Kidney glomerular epithelial cell (primary cell): ENCODE measurements at regions not wholly inside any gene's neighbourhood (a gene's known extent, or its start where the extent isn't known, plus 50 kb on each side); places are given as distances from the start of the nearest gene placed in this dataset.
A peak's percentile ranks its signal among the peaks of the same experiment; 100 is the strongest.

ENCODE experiments used
- DNase-seq: peaks from one replicate; lab custom pipeline; 2025; lab: John Stamatoyannopoulos, UW

DNA sequence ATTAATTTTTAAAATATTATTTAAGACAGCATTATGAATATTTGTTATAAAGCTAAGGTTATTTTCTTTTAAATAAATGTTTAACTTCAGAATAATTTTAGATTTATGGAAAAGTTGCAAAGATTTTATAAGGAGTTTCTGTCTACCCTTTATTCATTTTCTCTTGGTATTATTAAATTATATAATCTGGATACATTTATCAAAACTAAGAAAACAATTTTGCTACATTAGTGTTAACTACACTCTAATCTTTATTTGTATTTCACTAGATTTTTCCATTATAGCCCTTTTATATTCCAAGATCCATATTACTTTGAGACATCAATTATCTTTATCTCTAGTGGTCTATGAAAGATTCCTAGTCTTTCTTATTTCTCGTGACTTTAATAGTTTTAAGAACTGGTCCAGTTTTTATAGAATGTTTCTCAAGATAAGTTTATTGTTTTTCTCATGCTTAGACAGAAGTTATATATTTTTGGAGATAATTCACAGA lies 1243.7 kb upstream of the PCDH9 start:
- no peak for DNase-seq

DNA sequence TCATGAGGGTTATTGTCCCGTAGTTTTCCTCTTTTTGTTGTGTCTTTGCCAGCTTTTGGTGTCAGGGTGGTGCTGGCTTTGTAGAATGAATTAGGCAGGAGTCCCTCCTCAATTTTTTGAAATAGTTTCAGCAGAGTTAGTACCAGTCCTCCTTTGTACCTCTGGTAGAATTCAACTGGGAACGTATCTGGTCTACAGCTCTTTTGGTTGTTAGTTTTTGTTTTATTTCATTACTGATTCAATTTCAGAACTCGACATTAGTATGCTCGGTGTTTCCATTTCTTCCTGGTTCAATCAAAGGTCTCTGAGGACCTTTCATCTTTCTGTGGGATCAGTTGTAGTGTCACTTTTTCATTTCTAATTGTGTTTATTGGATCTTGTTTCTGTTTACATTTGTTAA lies 1237.0 kb upstream of the PCDH9 start:
- DNase-seq, result no peak

DNA sequence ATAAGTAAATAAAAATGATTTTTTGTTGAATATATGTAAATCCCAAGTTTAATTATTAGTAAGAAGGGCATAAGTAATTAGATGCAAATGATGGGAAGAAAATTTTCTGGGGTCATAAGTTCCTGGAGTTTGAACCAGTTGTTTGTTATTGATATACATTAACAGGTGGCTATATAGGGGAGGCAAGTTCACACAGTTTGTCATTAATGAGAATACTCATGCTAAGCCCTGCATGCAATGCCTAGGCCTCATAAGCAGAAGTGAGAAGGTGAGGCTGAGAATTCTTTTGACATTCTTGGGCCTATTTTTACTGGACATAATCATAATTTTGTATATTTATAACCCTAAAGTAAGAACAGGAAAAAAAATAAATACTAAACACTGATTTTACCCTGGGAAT lies 1210.7 kb upstream of the PCDH9 start:
- DNase-seq, result no peak

DNA sequence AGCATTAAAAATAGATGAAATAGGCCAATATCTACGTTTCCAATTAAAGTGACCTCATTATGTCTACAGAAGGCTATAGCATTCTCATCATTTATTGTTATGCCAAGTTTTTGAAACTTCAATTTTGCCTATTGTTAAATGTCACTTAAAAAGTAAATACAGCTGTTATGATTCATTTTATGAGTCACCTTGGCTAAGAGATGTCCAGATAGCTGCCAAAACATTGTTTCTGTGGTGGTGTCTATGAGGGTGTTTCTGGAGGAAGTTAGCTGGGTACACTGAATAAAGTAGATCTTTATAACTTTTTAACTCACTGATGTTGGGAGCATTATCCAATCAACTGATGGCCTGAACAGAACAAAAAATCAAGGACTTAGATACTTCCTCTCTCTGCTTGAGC lies 1209.7 kb upstream of the PCDH9 start:
- DNase-seq, result no peak

DNA sequence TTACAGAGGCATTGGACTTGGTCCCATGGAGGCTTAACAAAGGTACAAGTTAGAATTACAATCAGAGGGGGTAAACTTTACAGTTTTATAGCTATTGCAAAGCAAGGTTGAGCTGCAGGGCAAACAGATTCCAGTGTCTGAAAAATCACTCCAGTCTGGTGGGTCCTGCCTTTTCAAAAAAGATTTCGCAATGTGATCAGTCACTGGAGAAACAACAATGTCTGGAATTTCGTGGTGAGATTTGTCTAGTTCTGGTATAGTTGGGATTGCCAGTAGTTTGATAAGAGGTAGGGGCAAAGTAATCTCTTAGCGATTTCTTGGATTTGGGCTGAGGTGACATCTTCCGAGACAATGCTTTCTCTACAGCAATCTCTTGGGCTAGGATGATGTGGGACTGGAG lies 1198.2 kb upstream of the PCDH9 start:
- peak; percentile 2 for DNase-seq

DNA sequence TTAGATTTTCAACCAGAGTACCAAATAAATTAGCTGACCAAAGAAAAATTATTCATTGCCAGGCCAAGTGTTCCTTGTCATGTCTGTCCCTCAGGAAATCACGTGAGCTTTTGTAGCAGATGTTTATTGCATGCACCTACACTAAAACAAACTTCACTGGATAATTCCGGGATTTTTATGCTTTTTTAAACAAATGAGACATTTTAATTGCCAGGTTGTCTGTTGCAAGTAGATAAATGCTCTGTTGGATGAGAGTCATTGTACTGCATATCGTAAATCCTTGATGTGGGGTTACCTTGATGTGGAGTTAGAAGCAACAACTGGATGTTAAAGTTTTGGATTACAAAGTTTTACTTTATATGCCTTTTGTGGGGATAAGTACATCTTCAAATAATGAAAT lies 1187.7 kb upstream of the PCDH9 start:
- DNase-seq, result no peak

DNA sequence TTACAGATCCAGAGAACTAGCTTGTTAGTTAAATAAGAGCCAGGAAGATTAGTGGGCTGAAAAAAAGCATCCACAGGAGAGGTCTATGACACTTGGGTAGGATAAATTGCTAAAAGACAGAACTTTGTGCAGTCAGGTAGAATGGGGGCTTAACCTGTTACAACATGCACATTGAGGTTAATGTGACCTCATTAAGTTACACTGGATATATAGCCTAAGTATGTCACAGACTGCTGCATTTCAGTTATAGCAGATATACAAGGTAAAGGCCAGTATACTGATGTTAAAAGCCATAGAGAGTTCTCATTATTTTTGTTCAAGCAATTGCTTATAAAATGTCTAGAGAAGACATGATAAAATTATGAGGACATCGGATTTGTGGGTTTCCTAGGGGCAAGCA lies 1179.9 kb upstream of the PCDH9 start:
- no peak for DNase-seq

DNA sequence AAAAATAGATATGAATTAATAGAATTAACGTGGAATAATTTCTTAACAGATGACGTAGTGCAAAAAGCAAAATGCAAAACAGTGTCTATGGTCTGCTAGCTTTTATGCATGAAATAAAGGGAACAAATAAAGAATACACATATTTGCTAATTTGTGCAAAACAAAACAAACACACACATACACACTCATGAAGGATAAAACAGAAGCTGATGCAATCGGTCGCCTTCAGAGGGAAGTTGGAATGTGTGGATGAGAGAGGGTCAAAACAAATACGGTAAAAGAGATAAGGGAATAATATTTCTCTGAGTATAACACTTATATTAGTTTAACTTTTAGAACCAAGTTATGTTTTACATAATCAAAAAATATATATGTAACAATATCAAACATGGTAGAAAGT lies 1160.9 kb upstream of the PCDH9 start:
- no peak for DNase-seq

DNA sequence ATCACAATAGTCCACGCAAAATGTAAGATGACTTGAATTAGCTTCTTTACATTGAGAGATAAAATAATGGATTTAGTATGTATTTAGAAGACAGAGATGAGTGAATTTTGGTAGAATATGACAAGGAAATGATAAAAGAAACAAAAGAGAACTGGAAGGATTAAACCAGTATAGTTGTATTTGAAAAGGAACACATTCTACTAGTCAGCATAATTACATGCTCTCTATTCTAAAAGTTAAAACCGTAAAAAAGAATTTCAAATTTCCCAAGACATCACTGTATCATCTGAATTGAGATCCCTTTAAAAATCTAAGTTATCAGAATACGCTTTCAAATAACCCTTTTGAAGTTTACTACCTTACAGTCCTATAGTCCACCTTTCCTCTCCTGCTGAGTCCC lies 1156.7 kb upstream of the PCDH9 start:
- no peak for DNase-seq

DNA sequence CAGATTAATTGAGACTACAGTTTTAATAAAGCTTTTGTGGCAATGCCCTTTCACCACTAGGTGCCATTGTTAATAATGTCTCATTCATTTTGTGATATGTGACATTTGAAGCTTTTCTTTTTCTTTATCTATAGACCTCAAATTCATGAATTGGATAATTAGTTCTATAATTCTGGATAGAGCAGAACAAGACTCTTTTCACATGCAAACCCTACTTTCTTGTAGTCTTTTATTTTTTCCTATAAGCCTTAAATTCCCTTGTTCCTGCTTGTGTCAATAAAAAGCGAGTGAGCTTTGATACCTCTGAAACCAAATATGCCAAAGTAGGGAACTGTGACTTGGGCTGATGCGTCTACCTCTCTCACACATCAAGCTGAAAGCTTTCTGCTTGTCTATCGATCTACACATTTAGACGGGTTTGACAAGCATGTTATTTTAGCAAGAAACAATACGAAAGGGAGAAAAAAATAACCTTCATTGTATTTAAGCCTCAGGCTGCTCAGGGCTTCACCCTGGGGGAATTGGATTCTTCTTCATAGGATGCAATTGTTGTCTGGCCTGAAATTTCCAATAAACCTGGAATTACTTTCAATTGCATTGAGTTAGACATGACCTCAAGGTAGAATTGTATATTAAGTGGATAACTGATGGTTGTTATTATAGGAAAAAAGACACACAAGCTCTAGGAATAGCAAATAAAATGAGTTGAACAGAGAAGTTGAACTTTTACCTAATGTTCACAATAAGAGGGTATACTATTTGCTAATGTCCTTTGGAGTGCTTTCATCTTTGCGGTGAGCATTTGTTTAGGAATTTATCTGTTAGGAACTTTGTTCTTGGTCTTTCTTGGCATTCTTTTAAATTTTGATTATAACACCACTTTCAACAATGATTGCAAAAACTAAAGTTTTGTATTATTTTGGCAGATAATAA lies 1150.2 kb upstream of the PCDH9 start:
- no peak for DNase-seq

DNA sequence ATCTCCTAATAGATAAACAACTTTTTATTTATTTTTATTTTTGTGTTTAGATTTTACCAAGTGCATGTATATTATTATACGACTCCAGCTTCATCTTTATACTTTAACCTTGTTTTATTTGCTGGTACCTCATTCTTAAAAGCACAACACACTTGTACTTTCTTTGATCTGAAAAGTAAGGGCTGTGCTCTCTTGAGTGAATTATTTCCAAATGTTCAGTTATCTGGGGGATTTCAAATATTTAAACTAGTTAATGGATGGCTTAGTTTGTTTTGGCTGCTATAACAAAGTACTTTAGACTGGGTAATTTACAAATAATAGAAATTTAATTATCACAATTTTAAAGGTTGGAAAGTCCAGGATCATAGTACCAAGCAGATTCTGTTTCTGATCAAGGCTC lies 1148.2 kb upstream of the PCDH9 start:
- no peak for DNase-seq

DNA sequence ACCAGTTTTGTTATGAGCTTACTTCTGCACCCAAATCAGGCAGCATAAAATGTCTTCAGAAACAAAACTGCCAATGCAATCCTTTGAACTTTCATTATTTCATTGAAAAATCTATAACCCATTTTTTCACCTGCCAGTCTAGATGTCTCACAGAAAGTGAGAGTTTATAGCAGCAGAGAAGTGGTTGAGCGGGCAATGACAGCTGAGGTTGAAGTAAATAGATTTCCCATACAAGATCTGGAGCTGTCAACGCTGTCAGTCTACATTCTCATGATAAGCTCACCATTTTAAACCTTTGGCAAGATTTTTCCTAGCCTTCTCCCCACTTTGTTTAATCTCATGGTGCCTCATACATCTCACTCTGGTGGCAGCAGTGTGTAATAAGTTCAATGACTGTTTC lies 1144.9 kb upstream of the PCDH9 start:
- no peak for DNase-seq

DNA sequence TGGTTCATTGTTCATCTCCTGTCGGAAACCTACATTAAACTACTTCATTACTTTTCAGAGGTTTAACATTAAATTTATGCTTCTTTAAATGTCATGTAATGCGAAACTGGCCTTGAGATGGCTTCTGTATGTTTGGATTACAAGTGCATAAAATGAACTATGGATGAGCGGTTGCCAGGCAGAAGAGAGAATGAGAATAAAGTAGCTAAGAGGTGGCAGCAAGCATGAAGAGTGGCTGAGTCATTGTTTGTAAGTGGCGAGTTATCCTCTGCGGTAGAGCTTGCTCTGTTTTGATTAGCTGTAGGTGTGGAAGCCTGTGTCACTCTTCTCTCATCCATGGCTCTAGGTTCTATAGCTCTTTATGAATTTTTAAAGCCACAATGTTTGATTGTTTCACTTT lies 1139.6 kb upstream of the PCDH9 start:
- peak; percentile 78 for DNase-seq

DNA sequence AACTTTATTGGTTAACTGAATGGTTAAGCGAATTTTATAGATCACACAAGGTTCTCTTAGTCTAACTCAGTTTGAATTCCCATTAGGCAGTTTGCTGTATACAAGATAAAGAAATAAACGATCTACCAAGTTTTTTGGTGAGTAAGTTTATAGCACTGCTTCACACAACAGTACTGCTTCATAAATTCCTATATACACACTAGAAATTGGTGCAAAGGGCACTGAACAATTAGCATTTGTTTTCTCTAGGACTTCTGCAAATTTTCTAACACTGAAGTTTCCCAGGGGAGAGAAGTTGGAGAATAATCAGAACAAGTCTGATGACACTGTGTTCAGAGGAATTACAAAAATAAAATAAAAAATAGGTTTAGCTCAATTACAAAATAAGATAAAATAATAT lies 1138.8 kb upstream of the PCDH9 start:
- DNase-seq, result no peak

DNA sequence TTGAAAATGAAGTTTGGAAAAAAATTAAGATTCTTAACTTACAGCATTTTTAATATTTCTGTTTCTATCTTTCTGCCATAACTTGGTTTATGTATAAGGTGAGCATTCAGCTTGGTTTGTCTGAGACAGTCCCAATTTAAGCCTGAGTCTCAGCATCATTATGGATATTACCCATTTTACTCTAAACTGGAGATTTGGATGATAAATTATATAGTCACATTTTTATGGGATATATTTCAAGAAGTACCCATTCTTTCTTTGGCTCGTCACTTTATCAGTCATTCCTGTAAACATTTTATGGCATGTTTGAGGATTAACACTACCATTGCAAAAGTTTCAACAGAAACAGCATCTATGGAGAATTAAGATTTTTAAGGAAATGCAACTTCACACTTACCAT lies 1129.0 kb upstream of the PCDH9 start:
- DNase-seq, result no peak

DNA sequence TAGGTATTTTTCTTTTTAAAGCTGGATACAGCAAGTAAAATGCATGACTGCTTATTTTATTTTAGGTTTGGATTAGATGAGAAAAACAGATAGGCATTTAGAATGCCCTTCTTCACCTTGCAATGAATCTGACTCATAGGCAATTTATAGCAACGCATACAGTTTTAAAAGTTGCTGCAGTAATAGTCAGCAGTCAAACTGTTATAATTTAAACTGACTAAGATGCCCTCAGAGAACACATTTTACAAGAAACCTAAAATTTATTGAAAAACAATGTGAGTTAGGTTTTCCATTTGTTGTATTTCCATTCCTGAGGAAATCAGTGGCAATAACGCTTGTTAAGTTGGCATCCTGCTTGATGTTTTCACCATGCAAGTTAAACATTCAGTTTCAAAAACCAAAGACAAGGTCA lies 1128.2 kb upstream of the PCDH9 start:
- no peak for DNase-seq

DNA sequence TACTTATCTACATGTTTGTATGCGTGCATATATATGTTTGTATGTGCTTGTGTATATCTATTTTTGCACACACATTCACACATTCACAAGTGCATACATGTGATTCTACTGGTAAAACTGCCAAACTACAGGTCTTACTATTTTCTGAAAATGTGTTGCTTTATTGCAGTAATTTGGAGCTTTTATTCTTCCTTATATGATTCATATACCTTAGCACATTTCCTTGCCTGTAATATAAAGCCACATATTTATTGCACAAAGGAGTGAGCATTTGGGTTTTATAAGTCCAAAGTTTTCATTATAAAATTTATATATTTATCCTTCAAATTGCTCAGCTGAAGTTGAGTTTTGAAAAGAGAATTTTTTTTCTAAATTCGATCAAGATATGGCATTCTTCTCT lies 1120.4 kb upstream of the PCDH9 start:
- DNase-seq, result no peak

DNA sequence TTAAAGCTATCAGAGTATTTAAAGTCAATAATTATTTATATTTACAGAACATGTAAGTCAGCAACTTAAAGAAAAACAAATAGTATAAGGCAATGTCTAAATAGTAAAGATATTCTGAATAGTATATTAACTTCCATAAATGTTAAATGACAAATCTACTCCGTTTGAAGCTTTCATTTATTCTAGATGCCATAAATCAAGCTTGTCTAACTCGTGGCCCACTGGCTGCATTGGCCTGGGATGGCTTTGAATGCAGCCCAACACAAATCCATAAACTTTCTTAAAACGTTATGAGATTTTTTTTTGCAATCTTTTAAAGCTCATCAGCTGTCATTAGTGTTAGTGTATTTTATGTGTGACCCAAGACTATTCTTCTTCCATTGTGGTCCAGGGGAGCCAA lies 1117.1 kb upstream of the PCDH9 start:
- no peak for DNase-seq

DNA sequence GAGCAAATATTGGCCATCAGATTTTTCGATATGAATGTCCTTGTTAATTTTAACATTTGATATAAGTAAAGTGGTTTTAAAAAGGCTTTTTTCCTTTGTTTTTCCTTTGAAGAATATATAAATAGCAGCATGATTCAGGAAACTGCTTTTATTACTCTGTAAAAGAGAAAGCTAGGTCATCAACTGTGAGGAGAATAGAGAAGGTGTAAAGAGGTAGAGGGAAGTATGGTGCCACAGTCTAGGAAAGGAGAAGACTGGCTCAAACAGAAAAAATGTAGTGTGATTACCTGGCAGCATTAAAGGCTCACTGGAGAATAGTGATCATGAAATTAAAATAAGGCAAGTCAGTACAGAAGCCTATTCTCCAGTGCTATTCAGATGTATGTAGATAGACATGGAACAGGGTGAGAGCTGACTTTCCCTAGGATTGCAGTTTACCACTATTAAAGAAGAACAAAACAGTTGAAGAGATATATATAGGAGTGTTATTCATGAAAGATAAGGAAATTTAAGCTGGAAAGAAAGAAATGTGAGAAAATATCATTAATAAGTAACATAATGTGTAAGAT lies 1115.9 kb upstream of the PCDH9 start:
- no peak for DNase-seq

DNA sequence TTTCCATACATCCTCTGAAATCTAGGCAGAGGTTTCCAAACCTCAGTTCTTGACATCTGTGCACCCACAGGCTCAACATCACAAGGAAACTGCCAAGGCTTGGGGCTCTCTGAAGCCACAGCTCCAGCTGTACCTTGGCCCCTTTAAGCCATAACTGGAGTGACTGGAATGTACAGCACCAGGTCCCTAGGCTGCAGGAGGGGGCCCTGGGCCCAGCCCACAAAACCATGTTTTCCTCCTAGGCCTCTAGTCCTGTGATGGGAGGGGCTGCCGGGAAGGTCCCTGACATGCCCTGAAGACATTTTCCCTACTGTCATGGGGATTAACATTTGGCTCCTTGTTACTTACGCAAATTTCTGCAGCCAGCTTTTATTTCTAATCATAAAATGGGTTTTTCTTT lies 1093.0 kb upstream of the PCDH9 start:
- no peak for DNase-seq

DNA sequence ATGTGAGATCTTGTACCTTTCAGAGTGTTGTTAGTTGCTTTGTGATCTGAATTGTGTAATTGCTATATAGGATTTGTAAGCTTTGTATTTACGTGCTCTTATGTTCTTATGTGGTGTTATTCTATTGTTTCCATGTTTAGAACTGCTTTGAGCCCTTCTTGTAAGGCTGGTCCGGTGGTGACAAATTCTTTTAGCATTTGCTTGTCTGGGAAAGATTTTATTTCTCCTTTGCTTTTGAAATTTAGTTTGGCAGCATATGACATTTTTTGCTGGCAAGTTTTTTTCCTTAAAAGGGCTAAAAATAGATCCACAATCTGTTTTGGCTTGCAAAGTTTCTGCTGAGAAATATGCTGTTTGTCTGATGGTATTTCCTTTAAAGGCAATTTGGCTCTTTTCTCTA lies 1089.2 kb upstream of the PCDH9 start:
- DNase-seq, result no peak

DNA sequence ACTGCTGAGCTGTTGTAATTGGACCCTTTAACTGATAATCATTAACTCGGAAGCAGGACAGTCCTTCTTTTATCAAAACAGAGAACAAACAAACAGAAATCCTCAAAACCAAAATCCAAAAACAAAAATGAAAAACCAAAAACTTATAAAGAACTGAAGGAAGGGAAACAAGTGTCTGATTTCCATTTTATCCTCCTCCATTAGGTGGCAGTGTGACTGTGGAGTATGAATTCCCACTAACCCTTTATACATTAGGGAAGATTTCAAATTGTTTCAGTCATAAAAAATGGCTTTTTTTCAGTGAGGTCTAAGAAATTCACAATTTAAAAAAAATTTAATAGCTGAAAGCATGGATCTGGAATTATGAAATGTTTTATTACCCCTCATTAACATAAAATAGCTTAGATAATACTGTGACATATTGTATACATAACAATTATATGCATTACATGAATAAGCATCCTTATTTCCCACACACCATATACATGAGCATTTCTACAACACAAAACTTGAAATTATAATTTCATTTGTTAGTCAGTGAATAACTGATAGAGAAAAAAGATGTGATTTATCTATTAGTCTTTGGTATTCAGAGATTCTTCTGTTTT lies 1074.3 kb upstream of the PCDH9 start:
- DNase-seq, result peak; percentile 21

DNA sequence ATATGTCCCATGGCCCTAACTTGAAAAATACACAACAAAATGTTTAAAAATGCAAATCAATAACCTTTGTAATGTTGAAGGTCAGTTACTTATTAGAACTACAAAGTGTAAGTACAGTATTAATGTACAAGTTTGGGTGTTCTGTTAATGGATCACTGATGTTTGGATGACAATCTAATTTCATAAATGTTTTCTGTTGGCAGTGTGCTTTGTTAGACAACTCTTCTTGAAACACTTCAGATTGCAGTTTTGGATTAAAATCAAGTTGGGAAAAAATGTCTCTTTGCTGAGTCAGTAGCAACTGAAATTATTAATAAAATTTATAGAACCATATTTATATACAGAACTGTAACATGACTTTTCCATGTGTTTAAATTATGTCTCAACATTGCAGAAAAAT lies 1063.5 kb upstream of the PCDH9 start:
- no peak for DNase-seq
